CD4-positive, alpha-beta memory T cell (primary cell): ENCODE measurements at regions not wholly inside any gene's neighbourhood (a gene's known extent, or its start where the extent isn't known, plus 50 kb on each side); places are given as distances from the start of the nearest gene placed in this dataset.

Experiments used
- CTCF ChIA-PET: fragments of 350-600 bp; sonication (Branson Sonifier 250); formaldehyde crosslinking; loops from one replicate; lab custom pipeline; 2021; ENCODE audit warnings: inconsistent platforms; ENCODE audit not compliant: partially characterized antibody; lab: Charles Lee
- POLR2A ChIA-PET: fragments of 350-600 bp; sonication (Branson Sonifier 250); formaldehyde crosslinking; loops from one replicate; lab custom pipeline; 2021; ENCODE audit not compliant: partially characterized antibody; lab: Charles Lee
- DNase-seq, 5 donors: peaks; one replicate each; pipeline versions ENCODE4 v3.0.0 to v3.0.0-alpha.2; 2020 to 2022; ENCODE audit warnings: mixed read lengths in 1 of 5
- H3K27ac ChIP-seq: one replicate; pipeline ENCODE4 v1.7.0; 2013; ENCODE audit warnings: low read depth, low read length
- H3K27me3 ChIP-seq: 2 replicates; pipeline ENCODE4 v1.7.0; 2013; ENCODE audit warnings: mild to moderate bottlenecking, low read length, moderate library complexity; ENCODE audit not compliant: insufficient read depth
- H3K36me3 ChIP-seq: 2 replicates; pipeline ENCODE4 v1.7.0; 2013; ENCODE audit warnings: mild to moderate bottlenecking, low read length, moderate library complexity; ENCODE audit not compliant: insufficient read depth
- H3K4me1 ChIP-seq: 2 replicates; pipeline ENCODE4 v1.7.0; 2013; ENCODE audit warnings: mild to moderate bottlenecking, low read length, moderate library complexity; ENCODE audit not compliant: insufficient read depth
- H3K4me3 ChIP-seq, 2 donors: one replicate each; pipeline ENCODE4 v1.7.0; 2013; ENCODE audit warnings: low read length in 2 of 2, mild to moderate bottlenecking in 1 of 2
- H3K9me3 ChIP-seq, 2 donors: one replicate each; pipeline ENCODE4 v1.7.0; 2013; ENCODE audit warnings: low read length in 2 of 2, control low read depth in 1 of 2; ENCODE audit not compliant: control insufficient read depth in 1 of 2
- H3K27ac Mint-ChIP-seq, 7 donors: one replicate each; pipeline ENCODE4 v1.8.0; 2020 to 2021; ENCODE audit warnings: mixed read lengths in 7 of 7, mild to moderate bottlenecking in 6 of 7, inconsistent platforms in 3 of 7, moderate library complexity in 3 of 7
- H3K27me3 Mint-ChIP-seq, 2 donors: one replicate each; pipeline ENCODE4 v1.8.0; 2020 to 2021; ENCODE audit warnings: mixed read lengths in 2 of 2
- H3K36me3 Mint-ChIP-seq, 2 donors: one replicate each; pipeline ENCODE4 v1.8.0; 2020 to 2021; ENCODE audit warnings: mixed read lengths in 2 of 2, inconsistent platforms in 1 of 2, mild to moderate bottlenecking in 1 of 2
- H3K4me1 Mint-ChIP-seq, 4 donors: one replicate each; pipeline ENCODE4 v1.8.0; 2020 to 2021; ENCODE audit warnings: mixed read lengths in 4 of 4, mild to moderate bottlenecking in 1 of 4
- H3K4me3 Mint-ChIP-seq, 8 donors: one replicate each; pipeline ENCODE4 v1.8.0; 2020 to 2021; ENCODE audit warnings: mixed read lengths in 8 of 8, mild to moderate bottlenecking in 7 of 8, moderate library complexity in 6 of 8, inconsistent platforms in 3 of 8
- H3K9me3 Mint-ChIP-seq, 8 donors: one replicate each; pipeline ENCODE4 v1.8.0; 2020 to 2021; ENCODE audit warnings: mixed read lengths in 8 of 8, mild to moderate bottlenecking in 5 of 8, inconsistent platforms in 3 of 8, moderate library complexity in 1 of 8
- intact Hi-C: fragments of 100-400 bp; cut with micrococcal nuclease; formaldehyde crosslinking; loops from one replicate; pipeline ENCODE4 v1.15.1; 2023

DNA sequence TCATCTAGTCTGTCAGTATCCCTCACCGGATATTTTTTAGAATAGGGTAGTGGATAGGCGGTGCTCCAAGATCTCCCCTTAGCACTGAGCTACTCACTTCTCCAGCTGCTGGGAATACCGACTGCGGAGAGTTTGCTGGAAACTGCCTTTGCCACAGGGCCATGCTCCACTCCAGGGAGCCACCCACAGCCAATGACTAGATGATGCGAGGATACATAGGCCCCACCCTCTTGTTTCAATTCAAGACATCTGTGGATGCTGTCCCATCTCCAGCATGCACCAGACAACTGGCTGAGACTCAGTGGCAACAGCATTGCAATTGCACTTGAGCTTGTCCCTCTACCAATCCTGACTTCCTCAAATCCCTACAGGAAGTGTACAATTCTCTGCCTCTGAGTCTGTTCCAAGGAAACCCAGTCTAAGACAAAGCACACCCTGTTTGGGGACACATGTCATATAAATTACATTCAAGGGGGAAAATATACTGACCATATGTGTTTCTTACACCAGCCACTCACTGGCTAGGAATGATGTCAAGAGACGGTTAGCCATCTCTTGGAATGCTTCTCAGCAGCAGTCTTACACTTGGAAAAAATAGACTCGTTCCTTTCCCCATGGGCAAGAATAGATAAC, 312.6 kb upstream of the KIF2A start:
- no peaks in the 10 kb centered on the region for H3K27me3 ChIP-seq
- no peak for DNase-seq
- Mint-ChIP-seq H3K9me3 (peaks cover 0 to 6% (median 0%) of the 10 kb centered on the region in 8 donors), H3K27me3 (no peaks in the 10 kb centered on the region), H3K4me1 (no peaks in the 10 kb centered on the region), H3K4me3 (no peak overlapping the region), H3K27ac (no peak overlapping the region), H3K36me3 (no peaks in the 10 kb centered on the region)
- H3K36me3 ChIP-seq = no peaks in the 10 kb centered on the region
- no peaks in the 10 kb centered on the region for H3K4me1 ChIP-seq
- H3K4me3 ChIP-seq = no peak overlapping the region
- intact Hi-C loops = no loop called here
- no peaks in the 10 kb centered on the region for H3K9me3 ChIP-seq
- ChIA-PET CTCF (no interaction called here), POLR2A (no interaction called here)
- H3K27ac ChIP-seq = no peak overlapping the region

DNA sequence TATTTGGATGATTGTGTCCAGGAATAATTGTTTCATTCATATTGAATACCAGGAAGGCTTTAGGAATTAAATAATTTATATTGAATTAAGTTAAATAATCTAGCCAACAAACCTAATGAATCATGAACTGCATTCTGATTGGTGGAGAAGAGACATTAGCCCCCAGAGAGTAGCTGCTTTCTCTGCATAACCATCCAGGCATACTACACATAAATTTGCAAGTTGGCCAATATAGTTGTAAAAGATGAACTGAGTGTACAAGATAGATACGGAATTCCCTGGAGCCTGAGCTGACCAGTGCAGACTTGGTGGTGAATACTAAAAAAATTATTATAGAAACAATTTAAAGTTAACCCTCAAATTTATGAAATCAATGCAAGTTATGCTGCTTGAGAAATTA, 311.8 kb upstream of the KIF2A start:
- Mint-ChIP-seq H3K4me1 (no peaks in the 10 kb centered on the region), H3K27ac (no peak overlapping the region), H3K27me3 (no peaks in the 10 kb centered on the region), H3K36me3 (no peaks in the 10 kb centered on the region), H3K4me3 (no peak overlapping the region), H3K9me3 (peaks cover 0 to 4% (median 0%) of the 10 kb centered on the region in 8 donors)
- no peaks in the 10 kb centered on the region for H3K27me3 ChIP-seq
- DNase-seq = no peak
- H3K4me1 ChIP-seq = no peaks in the 10 kb centered on the region
- no peak overlapping the region for H3K4me3 ChIP-seq
- CTCF ChIA-PET = no interaction called here
- H3K27ac ChIP-seq = no peak overlapping the region
- H3K36me3 ChIP-seq = no peaks in the 10 kb centered on the region
- H3K9me3 ChIP-seq = no peaks in the 10 kb centered on the region
- intact Hi-C loops = no loop called here
- POLR2A ChIA-PET = no interaction called here

- no peaks in the 10 kb centered on the region for H3K27me3 ChIP-seq
- Mint-ChIP-seq H3K9me3 (peaks cover 0 to 4% (median 0%) of the 10 kb centered on the region in 8 donors), H3K4me3 (no peak overlapping the region), H3K36me3 (no peaks in the 10 kb centered on the region), H3K27me3 (no peaks in the 10 kb centered on the region), H3K4me1 (no peaks in the 10 kb centered on the region), H3K27ac (no peak overlapping the region)
- no peaks in the 10 kb centered on the region for H3K9me3 ChIP-seq
- no peak overlapping the region for H3K4me3 ChIP-seq
- intact Hi-C loops = no loop called here
- POLR2A ChIA-PET = no interaction called here
- H3K4me1 ChIP-seq = no peaks in the 10 kb centered on the region
- no peak overlapping the region for H3K27ac ChIP-seq
- CTCF ChIA-PET = no interaction called here
- H3K36me3 ChIP-seq = no peaks in the 10 kb centered on the region
- DNase-seq = no peak
These were observed 310.5 kb upstream of the KIF2A start for GRCh38 chr5:61995486-61995885.

DNA sequence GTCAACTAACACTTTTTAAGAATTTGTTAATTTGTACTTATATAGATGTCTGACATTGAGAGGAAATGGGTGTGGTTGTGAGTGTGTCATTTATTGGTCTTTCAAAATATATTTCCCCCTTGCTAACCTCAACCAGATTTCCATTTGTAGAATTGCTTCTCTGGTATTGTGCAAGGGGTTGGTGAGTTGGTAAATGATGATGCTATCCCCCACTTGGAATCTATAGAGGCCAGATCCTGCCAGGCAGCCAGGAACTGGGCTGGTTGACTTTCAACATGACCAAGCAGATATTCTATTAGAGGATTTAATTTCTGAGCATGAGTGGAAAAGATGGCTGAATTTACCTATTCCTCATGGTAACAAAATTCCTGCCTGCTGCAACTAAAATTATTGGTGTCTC, 306.6 kb upstream of the KIF2A start:
- no peaks in the 10 kb centered on the region for H3K9me3 ChIP-seq
- ChIA-PET POLR2A (no interaction called here), CTCF (no interaction called here)
- no peaks in the 10 kb centered on the region for H3K27me3 ChIP-seq
- peaks cover 3% of the 10 kb centered on the region in 2 donors for H3K27me3 Mint-ChIP-seq
- H3K27ac Mint-ChIP-seq = no peak overlapping the region
- H3K9me3 Mint-ChIP-seq = peaks cover 0 to 2% (median 0%) of the 10 kb centered on the region in 8 donors
- DNase-seq = no peak
- no peaks in the 10 kb centered on the region for H3K36me3 ChIP-seq
- H3K4me3 ChIP-seq = no peak overlapping the region
- no peaks in the 10 kb centered on the region for H3K36me3 Mint-ChIP-seq
- H3K4me1 Mint-ChIP-seq = no peaks in the 10 kb centered on the region
- no peak overlapping the region for H3K27ac ChIP-seq
- H3K4me3 Mint-ChIP-seq = no peak overlapping the region
- no peaks in the 10 kb centered on the region for H3K4me1 ChIP-seq
- intact Hi-C loops = no loop called here

DNA sequence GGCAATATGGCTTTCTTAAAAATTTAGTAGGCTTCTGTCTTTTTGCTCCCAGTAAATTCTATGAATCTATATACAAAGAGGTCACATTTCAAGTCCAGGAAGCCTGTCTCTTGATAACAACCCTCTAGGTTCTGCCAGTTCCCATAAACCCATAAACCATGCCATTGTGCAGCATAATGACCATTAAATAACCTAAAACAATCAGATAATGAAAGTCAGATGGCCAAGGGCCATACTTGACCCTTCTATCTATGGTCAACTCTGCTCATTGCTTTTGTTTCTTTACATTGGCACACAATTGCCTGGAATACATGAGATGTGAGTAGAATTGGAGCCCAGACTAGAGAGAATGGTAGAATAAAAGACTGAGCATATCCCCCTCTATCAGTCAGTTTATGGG, 305.4 kb upstream of the KIF2A start:
- Mint-ChIP-seq H3K27me3 (peaks cover 3 to 4% of the 10 kb centered on the region in 2 donors), H3K36me3 (no peaks in the 10 kb centered on the region), H3K4me3 (no peak overlapping the region), H3K9me3 (peaks cover 0 to 4% (median 0%) of the 10 kb centered on the region in 8 donors), H3K27ac (no peak overlapping the region), H3K4me1 (no peaks in the 10 kb centered on the region)
- H3K27me3 ChIP-seq = no peaks in the 10 kb centered on the region
- no peaks in the 10 kb centered on the region for H3K9me3 ChIP-seq
- ChIA-PET CTCF (no interaction called here), POLR2A (no interaction called here)
- H3K4me3 ChIP-seq = no peak overlapping the region
- intact Hi-C loops = no loop called here
- DNase-seq = no peak
- no peaks in the 10 kb centered on the region for H3K36me3 ChIP-seq
- no peaks in the 10 kb centered on the region for H3K4me1 ChIP-seq
- H3K27ac ChIP-seq = no peak overlapping the region

DNA sequence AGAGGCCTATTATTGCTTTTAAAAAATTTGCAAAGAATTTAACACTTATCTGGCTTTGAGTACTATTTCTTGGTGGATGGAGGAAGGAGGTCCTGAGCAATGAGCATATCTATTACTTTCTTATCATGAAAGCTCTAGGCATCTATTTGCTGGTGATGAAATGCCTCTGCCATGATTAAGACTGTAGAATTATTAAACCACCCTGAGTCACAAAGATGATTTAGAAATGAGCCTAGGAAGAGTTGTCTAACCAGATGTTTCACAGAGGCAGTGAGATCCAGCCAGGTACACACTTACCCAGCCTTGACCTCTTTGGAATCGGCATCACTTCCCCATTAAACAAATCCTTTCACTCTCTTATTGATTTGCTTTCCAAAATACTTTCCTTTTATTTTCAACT, 304.4 kb upstream of the KIF2A start:
- POLR2A ChIA-PET = no interaction called here
- H3K27me3 Mint-ChIP-seq = peaks cover 3 to 6% of the 10 kb centered on the region in 2 donors

DNA sequence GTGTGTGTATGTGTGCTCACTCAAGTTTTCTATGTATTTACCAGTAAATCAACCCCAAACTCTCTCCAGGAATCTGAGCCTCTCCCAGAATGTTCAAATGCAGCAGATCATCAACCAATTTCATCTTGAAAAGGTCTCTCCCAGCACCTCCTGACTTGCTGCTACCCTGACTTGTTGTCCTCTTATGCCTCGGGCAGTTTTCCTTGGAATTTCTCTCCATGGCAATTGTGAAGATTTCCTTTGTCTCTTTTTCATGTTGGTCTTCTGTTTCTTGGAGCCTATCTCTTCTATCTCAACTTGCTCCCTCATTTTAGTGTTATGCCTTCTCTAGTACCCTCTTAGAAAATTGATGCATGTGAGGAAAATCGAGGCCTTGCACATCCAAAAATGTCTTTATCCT, 303.6 kb upstream of the KIF2A start:
- Mint-ChIP-seq H3K27ac (no peak overlapping the region), H3K36me3 (no peaks in the 10 kb centered on the region)
- intact Hi-C loops = no loop called here

More for the DNA sequence above, 304.4 kb upstream of the KIF2A start:
- no peak for DNase-seq
- Mint-ChIP-seq H3K9me3 (peaks cover 0 to 4% (median 0%) of the 10 kb centered on the region in 8 donors), H3K4me1 (no peaks in the 10 kb centered on the region), H3K36me3 (no peaks in the 10 kb centered on the region), H3K4me3 (no peak overlapping the region), H3K27ac (no peak overlapping the region)
- CTCF ChIA-PET = no interaction called here
- intact Hi-C loops = no loop called here
- Histone ChIP-seq H3K4me3 (no peak overlapping the region), H3K27me3 (no peaks in the 10 kb centered on the region), H3K9me3 (no peaks in the 10 kb centered on the region), H3K4me1 (no peaks in the 10 kb centered on the region), H3K27ac (no peak overlapping the region), H3K36me3 (no peaks in the 10 kb centered on the region)

More for the DNA sequence above, 303.6 kb upstream of the KIF2A start:
- ChIA-PET POLR2A (no interaction called here), CTCF (no interaction called here)
- no peaks in the 10 kb centered on the region for H3K4me1 Mint-ChIP-seq
- Histone ChIP-seq H3K4me1 (no peaks in the 10 kb centered on the region), H3K27ac (no peak overlapping the region), H3K36me3 (no peaks in the 10 kb centered on the region), H3K9me3 (no peaks in the 10 kb centered on the region), H3K27me3 (no peaks in the 10 kb centered on the region), H3K4me3 (no peak overlapping the region)
- peaks cover 3 to 8% of the 10 kb centered on the region in 2 donors for H3K27me3 Mint-ChIP-seq
- DNase-seq = no peak
- H3K4me3 Mint-ChIP-seq = no peak overlapping the region
- peaks cover 0 to 4% (median 0%) of the 10 kb centered on the region in 8 donors for H3K9me3 Mint-ChIP-seq
